ENCODE measurements at regions not wholly inside any gene's neighbourhood (a gene's known extent, or its start where the extent isn't known, plus 50 kb on each side); places are given as distances from the start of the nearest gene placed in this dataset.
"Not testable (repeated sequence)": the region's sequence is repeated elsewhere in the genome, so short reads cannot be mapped to it uniquely, and the experiment has no call there.

- no peaks in the 10 kb centered on the region; the same call in 1 of the 2 replicates for H3K27me3 ChIP-seq (ENCODE audit: control insufficient read depth, insufficient read depth, low read length)
- peak overlapping the region; percentile 16 for H3K27ac ChIP-seq (ENCODE audit: low read depth, low read length)
- 0 out of 2 replicates have a peak overlapping the region, but pooled peaks have one; percentile 5 for H3K4me3 ChIP-seq (ENCODE audit: low read depth, low read length)
Observed at GRCh38 chr12:3421191-3421978, 69.6 kb upstream of the PRMT8 start.

GRCh38 chr12:3424796-3425195 is 66.2 kb upstream of the PRMT8 start:
- H3K9me3 ChIP-seq (ENCODE audit: control insufficient read depth, insufficient read depth, low read length); H3K36me3 ChIP-seq (ENCODE audit: control insufficient read depth, insufficient read depth, low read length); H3K27ac ChIP-seq (ENCODE audit: low read depth, low read length); H3K27me3 ChIP-seq (ENCODE audit: control insufficient read depth, insufficient read depth, low read length); H3K9ac ChIP-seq (ENCODE audit: low read depth, low read length); H3K4me3 ChIP-seq (ENCODE audit: low read depth, low read length): not testable (repeated sequence)
- H3K4me1 ChIP-seq (ENCODE audit: control insufficient read depth, insufficient read depth, low read length): peaks cover 18% of the 10 kb centered on the region

More at GRCh38 chr12:3421191-3421978, 69.6 kb upstream of the PRMT8 start:
- Histone ChIP-seq H3K4me1 (ENCODE audit: control insufficient read depth, insufficient read depth, low read length) (peaks cover 15% of the 10 kb centered on the region), H3K36me3 (ENCODE audit: control insufficient read depth, insufficient read depth, low read length) (no peaks in the 10 kb centered on the region), H3K9ac (ENCODE audit: low read depth, low read length) (no peak overlapping the region), H3K9me3 (ENCODE audit: control insufficient read depth, insufficient read depth, low read length) (no peaks in the 10 kb centered on the region)

- peaks cover 17% of the 10 kb centered on the region for H3K4me1 ChIP-seq (ENCODE audit: control insufficient read depth, insufficient read depth, low read length)
- no peak overlapping the region for H3K4me3 ChIP-seq (ENCODE audit: low read depth, low read length)
- no peaks in the 10 kb centered on the region for H3K36me3 ChIP-seq (ENCODE audit: control insufficient read depth, insufficient read depth, low read length)
- H3K9me3 ChIP-seq (ENCODE audit: control insufficient read depth, insufficient read depth, low read length): no peaks in the 10 kb centered on the region
- H3K27ac ChIP-seq (ENCODE audit: low read depth, low read length): no peak overlapping the region
- no peaks in the 10 kb centered on the region for H3K27me3 ChIP-seq (ENCODE audit: control insufficient read depth, insufficient read depth, low read length)
- no peak overlapping the region for H3K9ac ChIP-seq (ENCODE audit: low read depth, low read length)
Observed at GRCh38 chr12:3427956-3428355, 63.0 kb upstream of the PRMT8 start.

GRCh38 chr12:3428631-3429030 is 62.4 kb upstream of the PRMT8 start:
- no peaks in the 10 kb centered on the region for H3K36me3 ChIP-seq (ENCODE audit: control insufficient read depth, insufficient read depth, low read length)
- H3K9ac ChIP-seq (ENCODE audit: low read depth, low read length): no peak overlapping the region
- no peaks in the 10 kb centered on the region for H3K9me3 ChIP-seq (ENCODE audit: control insufficient read depth, insufficient read depth, low read length)
- H3K4me3 ChIP-seq (ENCODE audit: low read depth, low read length): no peak overlapping the region
- H3K27ac ChIP-seq (ENCODE audit: low read depth, low read length): no peak overlapping the region
- H3K4me1 ChIP-seq (ENCODE audit: control insufficient read depth, insufficient read depth, low read length): peaks cover 19% of the 10 kb centered on the region
- no peaks in the 10 kb centered on the region for H3K27me3 ChIP-seq (ENCODE audit: control insufficient read depth, insufficient read depth, low read length)

- H3K9ac ChIP-seq (ENCODE audit: low read depth, low read length); H3K27me3 ChIP-seq (ENCODE audit: control insufficient read depth, insufficient read depth, low read length); H3K27ac ChIP-seq (ENCODE audit: low read depth, low read length); H3K36me3 ChIP-seq (ENCODE audit: control insufficient read depth, insufficient read depth, low read length); H3K9me3 ChIP-seq (ENCODE audit: control insufficient read depth, insufficient read depth, low read length); H3K4me3 ChIP-seq (ENCODE audit: low read depth, low read length): not testable (repeated sequence)
- H3K4me1 ChIP-seq (ENCODE audit: control insufficient read depth, insufficient read depth, low read length): peaks cover 19% of the 10 kb centered on the region
Observed at GRCh38 chr12:3429523-3429922, 61.5 kb upstream of the PRMT8 start.

- peaks cover 19% of the 10 kb centered on the region for H3K4me1 ChIP-seq (ENCODE audit: control insufficient read depth, insufficient read depth, low read length)
- H3K36me3 ChIP-seq (ENCODE audit: control insufficient read depth, insufficient read depth, low read length): no peaks in the 10 kb centered on the region
- no peak overlapping the region for H3K4me3 ChIP-seq (ENCODE audit: low read depth, low read length)
- H3K27ac ChIP-seq (ENCODE audit: low read depth, low read length): peak overlapping the region; percentile 48
- no peak overlapping the region for H3K9ac ChIP-seq (ENCODE audit: low read depth, low read length)
- no peaks in the 10 kb centered on the region for H3K9me3 ChIP-seq (ENCODE audit: control insufficient read depth, insufficient read depth, low read length)
- no peaks in the 10 kb centered on the region for H3K27me3 ChIP-seq (ENCODE audit: control insufficient read depth, insufficient read depth, low read length)
Observed at GRCh38 chr12:3431686-3432085, 59.3 kb upstream of the PRMT8 start.

GRCh38 chr12:3432176-3432742 is 58.7 kb upstream of the PRMT8 start:
- Histone ChIP-seq H3K27ac (ENCODE audit: low read depth, low read length) (peak overlapping the region; percentile 48), H3K9me3 (ENCODE audit: control insufficient read depth, insufficient read depth, low read length) (no peaks in the 10 kb centered on the region), H3K4me3 (ENCODE audit: low read depth, low read length) (no peak overlapping the region), H3K9ac (ENCODE audit: low read depth, low read length) (no peak overlapping the region), H3K27me3 (ENCODE audit: control insufficient read depth, insufficient read depth, low read length) (no peaks in the 10 kb centered on the region), H3K4me1 (ENCODE audit: control insufficient read depth, insufficient read depth, low read length) (peaks cover 19% of the 10 kb centered on the region), H3K36me3 (ENCODE audit: control insufficient read depth, insufficient read depth, low read length) (no peaks in the 10 kb centered on the region)

- no peak overlapping the region for H3K9ac ChIP-seq (ENCODE audit: low read depth, low read length)
- H3K36me3 ChIP-seq (ENCODE audit: control insufficient read depth, insufficient read depth, low read length): no peaks in the 10 kb centered on the region
- no peak overlapping the region for H3K27ac ChIP-seq (ENCODE audit: low read depth, low read length)
- H3K9me3 ChIP-seq (ENCODE audit: control insufficient read depth, insufficient read depth, low read length): no peaks in the 10 kb centered on the region
- no peak overlapping the region for H3K4me3 ChIP-seq (ENCODE audit: low read depth, low read length)
- H3K27me3 ChIP-seq (ENCODE audit: control insufficient read depth, insufficient read depth, low read length): no peaks in the 10 kb centered on the region
- peaks cover 19% of the 10 kb centered on the region for H3K4me1 ChIP-seq (ENCODE audit: control insufficient read depth, insufficient read depth, low read length)
Observed at GRCh38 chr12:3432868-3433267, 58.1 kb upstream of the PRMT8 start.

- Histone ChIP-seq H3K27ac (ENCODE audit: low read depth, low read length) (no peak overlapping the region), H3K27me3 (ENCODE audit: control insufficient read depth, insufficient read depth, low read length) (no peaks in the 10 kb centered on the region), H3K4me1 (ENCODE audit: control insufficient read depth, insufficient read depth, low read length) (peaks cover 20% of the 10 kb centered on the region), H3K9ac (ENCODE audit: low read depth, low read length) (no peak overlapping the region), H3K36me3 (ENCODE audit: control insufficient read depth, insufficient read depth, low read length) (no peaks in the 10 kb centered on the region), H3K4me3 (ENCODE audit: low read depth, low read length) (no peak overlapping the region), H3K9me3 (ENCODE audit: control insufficient read depth, insufficient read depth, low read length) (no peaks in the 10 kb centered on the region)
Observed at GRCh38 chr12:3436461-3437065, 54.4 kb upstream of the PRMT8 start.

- H3K27ac ChIP-seq (ENCODE audit: low read depth, low read length): no peak overlapping the region
- H3K27me3 ChIP-seq (ENCODE audit: control insufficient read depth, insufficient read depth, low read length): no peaks in the 10 kb centered on the region
- H3K4me3 ChIP-seq (ENCODE audit: low read depth, low read length): no peak overlapping the region
- peaks cover 7% of the 10 kb centered on the region; the same call in 1 of the 2 replicates for H3K4me1 ChIP-seq (ENCODE audit: control insufficient read depth, insufficient read depth, low read length)
- H3K9me3 ChIP-seq (ENCODE audit: control insufficient read depth, insufficient read depth, low read length): no peaks in the 10 kb centered on the region
- no peak overlapping the region for H3K9ac ChIP-seq (ENCODE audit: low read depth, low read length)
- no peaks in the 10 kb centered on the region for H3K36me3 ChIP-seq (ENCODE audit: control insufficient read depth, insufficient read depth, low read length)
Observed at GRCh38 chr12:3437986-3438385, 53.0 kb upstream of the PRMT8 start.

GRCh38 chr12:3438401-3438800 is 52.6 kb upstream of the PRMT8 start:
- Histone ChIP-seq H3K4me1 (ENCODE audit: control insufficient read depth, insufficient read depth, low read length) (0 out of 2 replicates have a peak, but pooled peaks cover 6% of the 10 kb centered on the region), H3K9me3 (ENCODE audit: control insufficient read depth, insufficient read depth, low read length) (no peaks in the 10 kb centered on the region), H3K36me3 (ENCODE audit: control insufficient read depth, insufficient read depth, low read length) (no peaks in the 10 kb centered on the region), H3K27me3 (ENCODE audit: control insufficient read depth, insufficient read depth, low read length) (no peaks in the 10 kb centered on the region), H3K9ac (ENCODE audit: low read depth, low read length) (no peak overlapping the region), H3K27ac (ENCODE audit: low read depth, low read length) (no peak overlapping the region), H3K4me3 (ENCODE audit: low read depth, low read length) (no peak overlapping the region)
